K562 (cell line): ENCODE measurements at regions not wholly inside any gene's neighbourhood (a gene's known extent, or its start where the extent isn't known, plus 50 kb on each side); places are given as distances from the start of the nearest gene placed in this dataset.

Experiments
- ATAC-seq: fragments of 200-7000 bp; cut with Tn5 transposase; 3 replicates; pipeline ENCODE4 v1.9.1; 2020; ENCODE audit warnings: moderate library complexity
- BruUV-seq: library from RNA; stranded (reverse); fragments of 400-500 nt; replicated peaks from 2 replicates; lab custom pipeline; 2021; lab: Mats Ljungman, UMichigan
- CTCF ChIA-PET: fragments of 300-600 bp; formaldehyde crosslinking; extraction: SDS; loops from one replicate; lab custom pipeline; 2021; ENCODE audit warnings: low intra/inter-chr PET ratio; lab: Yijun Ruan, JAX
- POLR2A ChIA-PET: fragments of 300-600, 350-650 bp; sonication (Branson Sonifier 250); formaldehyde crosslinking; extraction: SDS; loops from one replicate; lab custom pipeline; 2021; ENCODE audit warnings: antibody characterized with exemption, inconsistent platforms; lab: Yijun Ruan, JAX
- DNase-seq, 4 experiments: peaks; one replicate each; pipeline versions ENCODE4 v3.0.0 to v3.0.0-alpha.2; 2011 to 2018; ENCODE audit warnings: low spot score in 3 of 4, mixed read lengths in 3 of 4; ENCODE audit errors: extremely low read depth in 1 of 4
- FAIRE-seq: peaks from 2 replicates; lab custom pipeline; 2011; peaks lifted over from hg19 to GRCh38; lab: Jason Lieb, UNC
- H2AFZ ChIP-seq: 2 replicates; pipeline ENCODE4 v1.6.0; 2011; ENCODE audit warnings: low read depth, low read length, control low read depth, inconsistent platforms
- H3K27ac ChIP-seq: fragments of 200-600 bp; 3 replicates; pipeline ENCODE4 v1.8.0; 2011; ENCODE audit warnings: low read depth, mild to moderate bottlenecking, control low read depth, inconsistent platforms, low read length, moderate library complexity, mixed read lengths; ENCODE audit errors: extremely low read depth
- H3K27me3 ChIP-seq, 2 experiments: fragments of 300-600 bp in 1 of 2; 2 replicates in 1 of 2; 3 replicates in 1 of 2; pipeline versions ENCODE4 v1.6.0 to v1.8.0; 2011; ENCODE audit warnings: inconsistent platforms in 2 of 2, low read length in 2 of 2, mild to moderate bottlenecking in 1 of 2, mixed read lengths in 1 of 2, moderate library complexity in 1 of 2; ENCODE audit not compliant: control insufficient read depth in 2 of 2, insufficient read depth in 2 of 2
- H3K36me3 ChIP-seq: fragments of 300-600 bp; 3 replicates; pipeline ENCODE4 v1.8.0; 2011; ENCODE audit warnings: mild to moderate bottlenecking, low read length, inconsistent platforms; ENCODE audit not compliant: control insufficient read depth, insufficient read depth
- H3K4me1 ChIP-seq, 2 experiments: fragments of 200-600 bp in 1 of 2; replicated peaks in 1 of 2; 2 replicates in 1 of 2; 3 replicates in 1 of 2; pipeline versions ENCODE4 v1.5.1 to v1.8.0; 2011; ENCODE audit warnings: inconsistent platforms in 2 of 2, low read length in 2 of 2, mild to moderate bottlenecking in 1 of 2, mixed read lengths in 1 of 2, moderate library complexity in 1 of 2; ENCODE audit not compliant: control insufficient read depth in 2 of 2, insufficient read depth in 2 of 2
- H3K4me2 ChIP-seq: 2 replicates; pipeline ENCODE4 v1.6.1; 2011; ENCODE audit warnings: low read length, control low read depth, inconsistent platforms, mixed read lengths; ENCODE audit not compliant: insufficient read depth
- H3K4me3 ChIP-seq: fragments of 200-600 bp; sonication (generic), shearing (Covaris generic); 2 replicates; pipeline ENCODE4 v1.5.1; 2016; ENCODE audit warnings: control low read depth, inconsistent platforms
- H3K79me2 ChIP-seq: fragments of 200-600 bp; 3 replicates; pipeline ENCODE4 v1.8.0; 2011; ENCODE audit warnings: low read length, inconsistent platforms; ENCODE audit not compliant: control insufficient read depth, insufficient read depth
- H3K9ac ChIP-seq, 2 experiments: 2 replicates each; pipeline versions ENCODE4 v1.6.0 to v1.6.1; 2011; ENCODE audit warnings: low read depth in 2 of 2, low read length in 2 of 2, control low read depth in 1 of 2, inconsistent platforms in 1 of 2, mild to moderate bottlenecking in 1 of 2, mixed read lengths in 1 of 2; ENCODE audit not compliant: insufficient read depth in 1 of 2
- H3K9me1 ChIP-seq: one replicate; pipeline ENCODE4 v1.6.0; 2011; ENCODE audit warnings: inconsistent platforms, mild to moderate bottlenecking, low read length, moderate library complexity; ENCODE audit not compliant: control insufficient read depth, insufficient read depth
- H3K9me3 ChIP-seq: replicated peaks from 2 replicates; pipeline ENCODE4 v1.5.1; 2011; ENCODE audit warnings: low read depth, low read length, inconsistent platforms; ENCODE audit not compliant: control insufficient read depth, insufficient read depth
- H4K20me1 ChIP-seq: replicated peaks from 2 replicates; pipeline ENCODE4 v1.6.1; 2011; ENCODE audit warnings: low read length, inconsistent platforms, mixed read lengths; ENCODE audit not compliant: control insufficient read depth, insufficient read depth
- CEBPG ChIP-seq, 3 experiments: fragments of 200-800 bp in 1 of 3; sonication (Bioruptor generic) in 1 of 3; sonication (generic) in 1 of 3; formaldehyde crosslinking in 1 of 3; IDR thresholded peaks in 2 of 3; conservative IDR thresholded peaks in 1 of 3; 2 replicates each; pipeline versions ENCODE4 v1.6.1 to v1.8.0; 2016 to 2022; ENCODE audit warnings: missing compliant biosample characterization in 2 of 3, missing genetic modification characterization in 2 of 3, mild to moderate bottlenecking in 1 of 3, missing genetic modification reagents in 1 of 3
- HINFP ChIP-seq: fragments of 450-650 bp; conservative IDR thresholded peaks from 2 replicates; pipeline ENCODE4 v1.6.1; 2016; ENCODE audit warnings: missing genetic modification characterization, low read depth, mild to moderate bottlenecking, control low read depth, missing compliant biosample characterization
- HMG20A ChIP-seq: fragments of 450-650 bp; formaldehyde crosslinking; conservative IDR thresholded peaks from 2 replicates; pipeline ENCODE4 v1.4.0; 2020; ENCODE audit warnings: mild to moderate bottlenecking, mixed read lengths
- HSF4 ChIP-seq: fragments of 250-450 bp; sonication (Bioruptor Pico); IDR thresholded peaks from 2 replicates; pipeline ENCODE4 v2.1.2; 2022; ENCODE audit warnings: mild to moderate bottlenecking, moderate library complexity, borderline replicate concordance
- JUND ChIP-seq, 2 experiments: IDR thresholded peaks; 2 replicates in 1 of 2; 3 replicates in 1 of 2; pipeline ENCODE4 v1.6.1; 2011; ENCODE audit warnings: borderline replicate concordance in 2 of 2, low read depth in 2 of 2, low read length in 2 of 2, improper control_type of control experiment in 1 of 2, missing biosample characterization in 1 of 2, missing genetic modification characterization in 1 of 2, missing genetic modification reagents in 1 of 2
- NRF1 ChIP-seq, 2 experiments: fragments of 450-650 bp; IDR thresholded peaks in 1 of 2; conservative IDR thresholded peaks in 1 of 2; 2 replicates each; pipeline ENCODE4 v1.6.1; 2014; ENCODE audit warnings: mild to moderate bottlenecking in 2 of 2
- PHB ChIP-seq: fragments of 250-450 bp; sonication (Bioruptor Pico); IDR thresholded peaks from 2 replicates; pipeline ENCODE4 v1.5.0; 2021
- SRSF9 ChIP-seq: fragments of 200-400 bp; formaldehyde crosslinking; IDR thresholded peaks from 2 replicates; pipeline ENCODE4 v1.6.1; 2017; ENCODE audit warnings: low read depth, low read length, borderline replicate concordance
- TEAD2 ChIP-seq: fragments of 450-650 bp; IDR thresholded peaks from 2 replicates; pipeline ENCODE4 v1.6.1; 2016; ENCODE audit warnings: missing genetic modification characterization, control low read depth, missing compliant biosample characterization
- USF1 ChIP-seq: sonication (generic); formaldehyde crosslinking; IDR thresholded peaks from 2 replicates; pipeline ENCODE4 v1.9.0; 2022; ENCODE audit warnings: mild to moderate bottlenecking, missing genetic modification reagents
- ZNF436 ChIP-seq: fragments of 250-450, 450-650 bp; sonication (Bioruptor Pico); formaldehyde crosslinking; IDR thresholded peaks from 2 replicates; pipeline ENCODE4 v1.7.0; 2020; ENCODE audit warnings: mild to moderate bottlenecking
- WGBS: fragments of 100-300 bp; shearing (Covaris generic); methylation state at CpG from one replicate; pipeline ENCODE4 v1.1.6; 2016; ENCODE audit warnings: low coverage, mixed read lengths; ENCODE audit not compliant: insufficient coverage; ENCODE audit errors: missing lambda C conversion rate; 5-methylcytosine and 5-hydroxymethylcytosine counted together
- in situ Hi-C: fragments of 300-500 bp; cut with MboI; formaldehyde crosslinking; loops from 4 replicates; pipeline ENCODE4 v1.15.0; 2018; ENCODE audit warnings: inconsistent platforms, mixed read lengths
- intact Hi-C: fragments of 100-400 bp; cut with micrococcal nuclease; formaldehyde crosslinking; loops from 2 replicates; pipeline ENCODE4 v1.14.2; 2022
- TF ChIP-seq, protein P1 (sequence below): fragments of 450-650 bp; IDR thresholded peaks from 2 replicates; pipeline ENCODE4 v1.6.1; 2016; ENCODE audit warnings: low read depth

- ChIA-PET CTCF (no interaction called here), POLR2A (interaction anchor here (0.6 kb wide), 1 partner anchor 35 kb away, joined by 4 read pairs; no protein-coding TSS in a partner anchor)
- WGBS, result 0% methylated on average over 7 of the region's 7 CpGs
- H3K4me3 ChIP-seq, result no peak overlapping the region
- H3K4me1 ChIP-seq, result no peaks in the 10 kb centered on the region
- H3K36me3 ChIP-seq, result no peaks in the 10 kb centered on the region
- no peak for ATAC-seq
- no peaks in the 10 kb centered on the region for H3K27me3 ChIP-seq
- no peaks in the 10 kb centered on the region for H4K20me1 ChIP-seq
- no peaks in the 10 kb centered on the region for H3K9me1 ChIP-seq
- no peak for FAIRE-seq
- H2AFZ ChIP-seq, result no peak overlapping the region
- no TSS peak for BruUV-seq
- no peak overlapping the region for H3K4me2 ChIP-seq
- no peak for DNase-seq
- H3K79me2 ChIP-seq, result no peaks in the 10 kb centered on the region
- H3K9me3 ChIP-seq, result no peaks in the 10 kb centered on the region
- no peak overlapping the region for H3K9ac ChIP-seq
- intact Hi-C loops, result no loop called here
- no peak overlapping the region for H3K27ac ChIP-seq
- in situ Hi-C loops, result no loop called here
- TF ChIP-seq HSF4 (no peak), HINFP (no peak), NRF1 (conservative IDR thresholded peaks at IDR 0.05 in 1 of 2, IDR thresholded peaks at IDR 0.05 in 1 of 2) (no peak), TEAD2 (tag) (no peak), ZNF436 (CRISPR knock-in tag) (no peak), CEBPG (CRISPR knock-in tag; IDR thresholded peaks at IDR 0.05) (no peak), CEBPG (tag; conservative IDR thresholded peaks at IDR 0.05 in 1 of 2, IDR thresholded peaks at IDR 0.05 in 1 of 2) (no peak), SRSF9 (no peak), USF1 (CRISPR knock-in tag) (no peak), PHB (CRISPR knock-in tag) (no peak), HMG20A (CRISPR knock-in tag) (no peak), JUND (IDR thresholded peaks at IDR 0.05; ENCODE audit: borderline replicate concordance, low read depth, low read length) (no peak), JUND (tag; IDR thresholded peaks at IDR 0.05; ENCODE audit: borderline replicate concordance, low read depth, low read length) (no peak)
- TF ChIP-seq, protein P1, sequence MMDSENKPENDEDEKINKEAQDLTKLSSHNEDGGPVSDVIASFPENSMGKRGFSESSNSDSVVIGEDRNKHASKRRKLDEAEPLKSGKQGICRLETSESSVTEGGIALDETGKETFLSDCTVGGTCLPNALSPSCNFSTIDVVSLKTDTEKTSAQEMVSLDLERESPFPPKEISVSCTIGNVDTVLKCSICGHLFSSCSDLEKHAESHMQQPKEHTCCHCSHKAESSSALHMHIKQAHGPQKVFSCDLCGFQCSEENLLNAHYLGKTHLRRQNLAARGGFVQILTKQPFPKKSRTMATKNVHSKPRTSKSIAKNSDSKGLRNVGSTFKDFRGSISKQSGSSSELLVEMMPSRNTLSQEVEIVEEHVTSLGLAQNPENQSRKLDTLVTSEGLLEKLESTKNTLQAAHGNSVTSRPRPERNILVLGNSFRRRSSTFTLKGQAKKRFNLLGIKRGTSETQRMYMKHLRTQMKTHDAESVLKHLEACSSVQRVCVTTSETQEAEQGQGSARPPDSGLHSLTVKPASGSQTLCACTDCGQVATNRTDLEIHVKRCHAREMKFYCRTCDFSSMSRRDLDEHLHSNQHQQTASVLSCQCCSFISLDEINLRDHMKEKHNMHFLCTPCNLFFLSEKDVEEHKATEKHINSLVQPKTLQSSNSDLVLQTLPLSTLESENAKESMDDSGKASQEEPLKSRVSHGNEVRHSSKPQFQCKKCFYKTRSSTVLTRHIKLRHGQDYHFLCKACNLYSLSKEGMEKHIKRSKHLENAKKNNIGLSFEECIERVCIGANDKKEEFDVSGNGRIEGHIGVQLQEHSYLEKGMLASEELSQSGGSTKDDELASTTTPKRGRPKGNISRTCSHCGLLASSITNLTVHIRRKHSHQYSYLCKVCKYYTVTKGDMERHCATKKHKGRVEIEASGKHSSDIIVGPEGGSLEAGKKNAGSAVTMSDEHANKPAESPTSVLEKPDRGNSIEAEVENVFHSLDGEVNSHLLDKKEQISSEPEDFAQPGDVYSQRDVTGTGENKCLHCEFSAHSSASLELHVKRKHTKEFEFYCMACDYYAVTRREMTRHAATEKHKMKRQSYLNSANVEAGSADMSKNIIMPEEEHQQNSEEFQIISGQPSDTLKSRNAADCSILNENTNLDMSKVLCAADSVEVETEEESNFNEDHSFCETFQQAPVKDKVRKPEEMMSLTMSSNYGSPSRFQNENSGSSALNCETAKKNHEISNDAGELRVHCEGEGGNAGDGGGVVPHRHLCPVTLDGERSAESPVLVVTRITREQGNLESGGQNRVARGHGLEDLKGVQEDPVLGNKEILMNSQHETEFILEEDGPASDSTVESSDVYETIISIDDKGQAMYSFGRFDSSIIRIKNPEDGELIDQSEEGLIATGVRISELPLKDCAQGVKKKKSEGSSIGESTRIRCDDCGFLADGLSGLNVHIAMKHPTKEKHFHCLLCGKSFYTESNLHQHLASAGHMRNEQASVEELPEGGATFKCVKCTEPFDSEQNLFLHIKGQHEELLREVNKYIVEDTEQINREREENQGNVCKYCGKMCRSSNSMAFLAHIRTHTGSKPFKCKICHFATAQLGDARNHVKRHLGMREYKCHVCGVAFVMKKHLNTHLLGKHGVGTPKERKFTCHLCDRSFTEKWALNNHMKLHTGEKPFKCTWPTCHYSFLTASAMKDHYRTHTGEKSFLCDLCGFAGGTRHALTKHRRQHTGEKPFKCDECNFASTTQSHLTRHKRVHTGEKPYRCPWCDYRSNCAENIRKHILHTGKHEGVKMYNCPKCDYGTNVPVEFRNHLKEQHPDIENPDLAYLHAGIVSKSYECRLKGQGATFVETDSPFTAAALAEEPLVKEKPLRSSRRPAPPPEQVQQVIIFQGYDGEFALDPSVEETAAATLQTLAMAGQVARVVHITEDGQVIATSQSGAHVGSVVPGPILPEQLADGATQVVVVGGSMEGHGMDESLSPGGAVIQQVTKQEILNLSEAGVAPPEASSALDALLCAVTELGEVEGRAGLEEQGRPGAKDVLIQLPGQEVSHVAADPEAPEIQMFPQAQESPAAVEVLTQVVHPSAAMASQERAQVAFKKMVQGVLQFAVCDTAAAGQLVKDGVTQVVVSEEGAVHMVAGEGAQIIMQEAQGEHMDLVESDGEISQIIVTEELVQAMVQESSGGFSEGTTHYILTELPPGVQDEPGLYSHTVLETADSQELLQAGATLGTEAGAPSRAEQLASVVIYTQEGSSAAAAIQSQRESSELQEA, result no peak
Measured at GRCh38 chr7:45494885-45495284, 79.3 kb upstream of the ADCY1 start.
